ENCODE measurements at regions not wholly inside any gene's neighbourhood (a gene's known extent, or its start where the extent isn't known, plus 50 kb on each side); places are given as distances from the start of the nearest gene placed in this dataset.
A peak's percentile ranks its signal among the peaks of the same experiment; 100 is the strongest.

- Histone ChIP-seq H3K18ac (ENCODE audit: extremely low read depth, low read length) (no peak overlapping the region), H3K79me2 (ENCODE audit: control insufficient read depth in 1 of 2, insufficient read depth in 2 of 2, low read length in 2 of 2) (no peaks in the 10 kb centered on the region), H3K27ac (ENCODE audit: low read depth, low read length) (no peak overlapping the region), H3K23me2 (ENCODE audit: low read depth, low read length) (no peaks in the 10 kb centered on the region), H3K4me2 (ENCODE audit: insufficient read depth in 1 of 2, low read depth in 2 of 2, low read length in 2 of 2) (no peak overlapping the region), H2BK120ac (replicated peaks; ENCODE audit: low read depth, low read length) (no peak overlapping the region), H3K36me3 (ENCODE audit: control insufficient read depth in 2 of 4, insufficient read depth in 4 of 4, low read length in 3 of 4) (peaks cover 0 to 3% (median 0%) of the 10 kb centered on the region in 4 experiments; a peak in 3 of 8 replicates), H4K91ac (replicated peaks; ENCODE audit: insufficient read length, low read length) (no peak overlapping the region), H3K27me3 (replicated peaks in 1 of 4; ENCODE audit: control insufficient read depth in 3 of 4, extremely low read depth in 1 of 4, insufficient read depth in 3 of 4, low read length in 3 of 4) (no peaks in the 10 kb centered on the region), H3K4ac (replicated peaks; ENCODE audit: insufficient read length, low read depth, low read length) (no peak overlapping the region), H3K9me3 (ENCODE audit: insufficient read depth in 2 of 2, low read depth in 1 of 2, low read length in 1 of 2) (peaks cover 21 to 23% of the 10 kb centered on the region in 2 experiments), H3K56ac (replicated peaks; ENCODE audit: insufficient read length, low read depth, low read length) (no peak overlapping the region), H3K14ac (ENCODE audit: insufficient read length) (no peak overlapping the region), H4K5ac (ENCODE audit: insufficient read length, low read depth, low read length) (no peak overlapping the region), H2AK5ac (ENCODE audit: low read depth, low read length) (no peak overlapping the region), H3K4me1 (replicated peaks in 1 of 4; ENCODE audit: control insufficient read depth in 3 of 4, insufficient read depth in 4 of 4, low read length in 3 of 4) (0 out of 7 replicates have a peak, but pooled peaks cover 0 to 2% (median 0%) of the 10 kb centered on the region in 4 experiments), H3K23ac (ENCODE audit: insufficient read length) (no peak overlapping the region), H3K9ac (replicated peaks in 1 of 4; ENCODE audit: extremely low read depth in 1 of 4, low read depth in 3 of 4, low read length in 3 of 4) (no peak overlapping the region), H2BK12ac (ENCODE audit: low read depth, low read length) (0 out of 2 replicates have a peak overlapping the region, but pooled peaks have one; percentile 27), H2BK5ac (ENCODE audit: low read depth, low read length) (no peak overlapping the region), H4K8ac (ENCODE audit: extremely low read depth, insufficient read depth, low read length) (no peak overlapping the region), H3K79me1 (ENCODE audit: low read depth, low read length) (no peaks in the 10 kb centered on the region), H2BK15ac (ENCODE audit: low read length) (no peak overlapping the region), H3K4me3 (ENCODE audit: extremely low read depth in 1 of 4, insufficient read depth in 2 of 4, low read depth in 3 of 4, low read length in 4 of 4) (no peak overlapping the region), H2AFZ (ENCODE audit: low read length) (no peak overlapping the region), H2BK20ac (ENCODE audit: low read length) (no peak overlapping the region), H4K20me1 (replicated peaks in 1 of 2; ENCODE audit: control insufficient read depth in 1 of 2, insufficient read depth in 2 of 2, low read length in 2 of 2) (no peaks in the 10 kb centered on the region)
- DNase-seq (ENCODE audit: low read depth in 1 of 2, low spot score in 2 of 2): no peak
- FAIRE-seq: no peak
- CTCF ChIA-PET (ENCODE audit: partially characterized antibody): interaction anchor here (0.6 to 1.7 kb wide), 3 partner anchors 10 to 48 kb away, joined by 3 to 4 read pairs (median 3); no protein-coding TSS in a partner anchor
- POLR2A ChIA-PET (ENCODE audit: partially characterized antibody): interaction anchor here (0.6 to 1.0 kb wide), 2 partner anchors 8 to 11 kb away, joined by 3 read pairs; no protein-coding TSS in a partner anchor
- TF ChIP-seq CBX5 (IDR thresholded peaks at IDR 0.05; ENCODE audit: low read depth, low read length) (no peak), BRCA1 (IDR thresholded peaks at IDR 0.05; ENCODE audit: low read depth, low read length) (no peak), HDAC2 (IDR thresholded peaks at IDR 0.05; ENCODE audit: borderline replicate concordance in 1 of 2, low read depth in 2 of 2, low read length in 2 of 2) (no peak), TCF12 (IDR thresholded peaks at IDR 0.05; ENCODE audit: low read depth, low read length) (no peak), CEBPB (IDR thresholded peaks at IDR 0.05; ENCODE audit: low read depth, low read length) (no peak), TAF1 (IDR thresholded peaks at IDR 0.05; ENCODE audit: low read depth, low read length) (no peak), SAP30 (IDR thresholded peaks at IDR 0.05; ENCODE audit: insufficient read depth, insufficient replicate concordance, low read length) (no peak), EP300 (IDR thresholded peaks at IDR 0.05; ENCODE audit: borderline replicate concordance in 1 of 2, low read depth in 2 of 2, low read length in 2 of 2) (no peak), RXRA (IDR thresholded peaks at IDR 0.05; ENCODE audit: insufficient read depth, low read depth, low read length) (no peak)
- WGBS, 2 experiments (ENCODE audit: extremely low coverage in 1 of 2, insufficient coverage in 1 of 2, insufficient read length in 1 of 2, insufficient replicate concordance in 2 of 2, low coverage in 1 of 2, low lambda C conversion rate in 2 of 2, missing lambda C conversion rate in 1 of 2): 91% methylated on average over 4 of the region's 4 CpGs; no CpG with 5 or more reads in 1 of the 2 experiments
Observed at GRCh38 chr1:117260761-117261423, 50.2 kb upstream of the VTCN1 start.
